Astrocyte (in vitro differentiated cells and primary cell): ENCODE measurements at regions not wholly inside any gene's neighbourhood (a gene's known extent, or its start where the extent isn't known, plus 50 kb on each side); places are given as distances from the start of the nearest gene placed in this dataset.

Source experiments
- CTCF ChIP-seq: IDR thresholded peaks from 2 replicates; pipeline ENCODE4 v1.5.1; 2011; ENCODE audit warnings: low read depth, mild to moderate bottlenecking, inconsistent platforms, low read length, moderate library complexity; ENCODE audit not compliant: insufficient read depth
- EZH2 ChIP-seq: IDR thresholded peaks from 2 replicates; pipeline ENCODE4 v1.6.1; 2012; ENCODE audit warnings: mild to moderate bottlenecking, low read length, inconsistent platforms; ENCODE audit not compliant: insufficient read depth

GRCh38 chr21:16842696-16843035, 670.2 kb upstream of the CXADR start:
- TF ChIP-seq CTCF (no peak), EZH2 (no peak)
